ENCODE measurements at regions not wholly inside any gene's neighbourhood (a gene's known extent, or its start where the extent isn't known, plus 50 kb on each side); places are given as distances from the start of the nearest gene placed in this dataset.

GRCh38 chr9:78490231-78490630 is 193.3 kb downstream of the PSAT1 start:
- no peaks in the 10 kb centered on the region for H3K4me1 ChIP-seq
- TF ChIP-seq POLR2A (IDR thresholded peaks at IDR 0.05) (no peak), CTCF (IDR thresholded peaks at IDR 0.05) (no peak), POLR2AphosphoS5 (IDR thresholded peaks at IDR 0.05) (no peak), EP300 (IDR thresholded peaks at IDR 0.05; ENCODE audit: low read depth) (no peak)
- in situ Hi-C loops (cut with MboI; ENCODE audit: low pct_ligation_motif_present in 1 of 4, low pct_unique_long_range_greater_than_20kb in 1 of 4, low sequenced_read_pairs in 3 of 4) (no loop called here), intact Hi-C loops (cut with DNase I; ENCODE audit: low total_unique reads) (no loop called here)
- no peaks in the 10 kb centered on the region for H3K27me3 ChIP-seq
- no peak overlapping the region for H3K27ac ChIP-seq
- no peaks in the 10 kb centered on the region for H3K36me3 ChIP-seq
- WGBS, 2 donors (ENCODE audit: low coverage in 1 of 2) = 47 to 60% methylated on average over 4 of the region's 4 CpGs
- no peak for DNase-seq
- H3K9me3 ChIP-seq = no peaks in the 10 kb centered on the region
- H3K4me3 ChIP-seq = no peak overlapping the region

GRCh38 chr9:78491402-78491801 is 194.5 kb downstream of the PSAT1 start:
- intact Hi-C loops (cut with DNase I; ENCODE audit: low total_unique reads) = no loop called here
- Histone ChIP-seq H3K4me3 (no peak overlapping the region), H3K4me1 (no peaks in the 10 kb centered on the region), H3K9me3 (no peaks in the 10 kb centered on the region), H3K36me3 (no peaks in the 10 kb centered on the region), H3K27me3 (no peaks in the 10 kb centered on the region), H3K27ac (no peak overlapping the region)
- WGBS, 2 donors (ENCODE audit: low coverage in 1 of 2) = 76% methylated on average over 3 of the region's 3 CpGs; no CpG with 5 or more reads in 1 of the 2 donors
- TF ChIP-seq EP300 (IDR thresholded peaks at IDR 0.05; ENCODE audit: low read depth) (no peak), POLR2AphosphoS5 (IDR thresholded peaks at IDR 0.05) (no peak), POLR2A (IDR thresholded peaks at IDR 0.05) (no peak), CTCF (IDR thresholded peaks at IDR 0.05) (no peak)
- DNase-seq = no peak
- in situ Hi-C loops (cut with MboI; ENCODE audit: low pct_ligation_motif_present in 1 of 4, low pct_unique_long_range_greater_than_20kb in 1 of 4, low sequenced_read_pairs in 3 of 4) = no loop called here

GRCh38 chr9:78493166-78493742 is 196.3 kb downstream of the PSAT1 start:
- in situ Hi-C loops (cut with MboI; ENCODE audit: low pct_ligation_motif_present in 1 of 4, low pct_unique_long_range_greater_than_20kb in 1 of 4, low sequenced_read_pairs in 3 of 4) = no loop called here
- intact Hi-C loops (cut with DNase I; ENCODE audit: low total_unique reads) = no loop called here
- no peaks in the 10 kb centered on the region for H3K36me3 ChIP-seq
- H3K9me3 ChIP-seq = no peaks in the 10 kb centered on the region
- H3K4me1 ChIP-seq = no peaks in the 10 kb centered on the region
- no peak overlapping the region for H3K27ac ChIP-seq
- no peak overlapping the region for H3K4me3 ChIP-seq
- no peak for TF ChIP-seq POLR2AphosphoS5 (IDR thresholded peaks at IDR 0.05)
- no peak for TF ChIP-seq POLR2A (IDR thresholded peaks at IDR 0.05)
- TF ChIP-seq EP300 (IDR thresholded peaks at IDR 0.05; ENCODE audit: low read depth) = no peak
- TF ChIP-seq CTCF (IDR thresholded peaks at IDR 0.05) = no peak
- WGBS, 2 donors (ENCODE audit: low coverage in 1 of 2) = 84 to 85% methylated on average over 2 of the region's 2 CpGs
- no peak for DNase-seq
- no peaks in the 10 kb centered on the region for H3K27me3 ChIP-seq

- TF ChIP-seq CTCF (IDR thresholded peaks at IDR 0.05) (no peak), POLR2A (IDR thresholded peaks at IDR 0.05) (no peak), POLR2AphosphoS5 (IDR thresholded peaks at IDR 0.05) (no peak), EP300 (IDR thresholded peaks at IDR 0.05; ENCODE audit: low read depth) (no peak)
- Histone ChIP-seq H3K36me3 (no peaks in the 10 kb centered on the region), H3K9me3 (no peaks in the 10 kb centered on the region), H3K27me3 (no peaks in the 10 kb centered on the region), H3K4me3 (no peak overlapping the region), H3K4me1 (no peaks in the 10 kb centered on the region), H3K27ac (no peak overlapping the region)
- in situ Hi-C loops (cut with MboI; ENCODE audit: low pct_ligation_motif_present in 1 of 4, low pct_unique_long_range_greater_than_20kb in 1 of 4, low sequenced_read_pairs in 3 of 4) = no loop called here
- intact Hi-C loops (cut with DNase I; ENCODE audit: low total_unique reads) = no loop called here
- DNase-seq = no peak
- 66 to 100% methylated on average over 1 to 5 of the region's 5 CpGs for WGBS, 2 donors (ENCODE audit: low coverage in 1 of 2)
Observed at GRCh38 chr9:78502566-78502965, 205.6 kb downstream of the PSAT1 start.

Data from transverse colon (tissue), 4 donors.